ENCODE measurements at regions not wholly inside any gene's neighbourhood (a gene's known extent, or its start where the extent isn't known, plus 50 kb on each side); places are given as distances from the start of the nearest gene placed in this dataset.

DNA sequence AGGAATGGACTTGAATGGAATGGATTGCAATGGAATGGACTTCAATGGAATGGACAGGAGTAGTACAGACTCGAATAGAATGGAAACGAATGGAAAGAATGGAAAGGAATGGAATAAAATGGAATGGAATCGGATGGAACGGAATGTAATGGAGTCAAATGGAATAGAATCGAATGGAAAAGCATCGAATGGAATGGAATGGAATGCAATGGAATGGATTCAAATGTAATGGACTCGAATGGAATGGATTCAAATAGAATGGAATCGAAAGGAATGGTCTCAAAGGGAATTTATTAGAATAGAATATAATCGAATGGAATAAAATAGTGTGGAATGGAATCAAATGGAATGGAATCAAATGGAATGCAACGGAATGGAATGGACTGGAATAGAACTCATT lies 484.9 kb upstream of the WSB1 start:
- DNase-seq = no peak

DNA sequence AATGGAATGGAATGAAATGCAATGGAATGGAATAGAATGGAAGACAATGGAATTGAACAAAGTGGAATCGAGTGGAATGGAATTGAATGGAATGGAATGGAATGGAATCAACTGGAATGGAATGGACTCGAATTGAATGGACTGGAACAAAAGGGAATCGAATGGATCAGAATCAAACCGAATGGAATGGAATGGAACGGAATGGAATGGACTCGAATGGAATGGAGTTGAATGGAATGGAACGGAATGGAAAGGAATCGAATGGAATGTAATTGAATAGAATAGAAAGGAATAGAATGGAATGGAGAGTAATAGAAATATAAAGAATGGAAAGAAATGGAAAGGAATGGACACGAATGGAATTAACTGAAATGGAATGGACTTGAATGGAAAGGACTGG lies 475.2 kb upstream of the WSB1 start:
- no peaks in the 10 kb centered on the region for H3K9me3 ChIP-seq
- no peaks in the 10 kb centered on the region for H3K27me3 ChIP-seq
- no peak overlapping the region for H3K4me3 ChIP-seq (ENCODE audit: low read depth, low read length)
- no peaks in the 10 kb centered on the region for H3K4me1 ChIP-seq
- TF ChIP-seq, protein P1, sequence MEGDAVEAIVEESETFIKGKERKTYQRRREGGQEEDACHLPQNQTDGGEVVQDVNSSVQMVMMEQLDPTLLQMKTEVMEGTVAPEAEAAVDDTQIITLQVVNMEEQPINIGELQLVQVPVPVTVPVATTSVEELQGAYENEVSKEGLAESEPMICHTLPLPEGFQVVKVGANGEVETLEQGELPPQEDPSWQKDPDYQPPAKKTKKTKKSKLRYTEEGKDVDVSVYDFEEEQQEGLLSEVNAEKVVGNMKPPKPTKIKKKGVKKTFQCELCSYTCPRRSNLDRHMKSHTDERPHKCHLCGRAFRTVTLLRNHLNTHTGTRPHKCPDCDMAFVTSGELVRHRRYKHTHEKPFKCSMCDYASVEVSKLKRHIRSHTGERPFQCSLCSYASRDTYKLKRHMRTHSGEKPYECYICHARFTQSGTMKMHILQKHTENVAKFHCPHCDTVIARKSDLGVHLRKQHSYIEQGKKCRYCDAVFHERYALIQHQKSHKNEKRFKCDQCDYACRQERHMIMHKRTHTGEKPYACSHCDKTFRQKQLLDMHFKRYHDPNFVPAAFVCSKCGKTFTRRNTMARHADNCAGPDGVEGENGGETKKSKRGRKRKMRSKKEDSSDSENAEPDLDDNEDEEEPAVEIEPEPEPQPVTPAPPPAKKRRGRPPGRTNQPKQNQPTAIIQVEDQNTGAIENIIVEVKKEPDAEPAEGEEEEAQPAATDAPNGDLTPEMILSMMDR (IDR thresholded peaks at IDR 0.05; ENCODE audit: low read depth, low read length) = no peak
- no peak for DNase-seq
- no peaks in the 10 kb centered on the region for H3K36me3 ChIP-seq

More for the DNA sequence above, 484.9 kb upstream of the WSB1 start:
- no peaks in the 10 kb centered on the region for H3K9me3 ChIP-seq
- no peaks in the 10 kb centered on the region for H3K4me1 ChIP-seq
- no peaks in the 10 kb centered on the region for H3K27me3 ChIP-seq
- TF ChIP-seq, protein P1 (IDR thresholded peaks at IDR 0.05; ENCODE audit: low read depth, low read length) = no peak
- no peaks in the 10 kb centered on the region for H3K36me3 ChIP-seq
- H3K4me3 ChIP-seq (ENCODE audit: low read depth, low read length) = no peak overlapping the region
